IMR-90 (cell line): ENCODE measurements at regions not wholly inside any gene's neighbourhood (a gene's known extent, or its start where the extent isn't known, plus 50 kb on each side); places are given as distances from the start of the nearest gene placed in this dataset.

Source experiments
- CTCF ChIP-seq: conservative IDR thresholded peaks from 2 replicates; pipeline ENCODE4 v1.5.1; 2012; ENCODE audit warnings: mild to moderate bottlenecking, low read depth, low read length, improper control_type of control experiment
- RAD21 ChIP-seq: IDR thresholded peaks from 2 replicates; pipeline ENCODE4 v1.6.1; 2012; ENCODE audit warnings: low read length, improper control_type of control experiment
- TF ChIP-seq, protein P1 (sequence below): fragments of 150-350 bp; IDR thresholded peaks from 2 replicates; pipeline ENCODE4 v1.6.1; 2016; ENCODE audit warnings: low read depth, mild to moderate bottlenecking, low read length, moderate library complexity, borderline replicate concordance

GRCh38 chr19:31120952-31121351 is 228.3 kb downstream of the TSHZ3 start:
- TF ChIP-seq CTCF (no peak), RAD21 (no peak)
- TF ChIP-seq, protein P1, sequence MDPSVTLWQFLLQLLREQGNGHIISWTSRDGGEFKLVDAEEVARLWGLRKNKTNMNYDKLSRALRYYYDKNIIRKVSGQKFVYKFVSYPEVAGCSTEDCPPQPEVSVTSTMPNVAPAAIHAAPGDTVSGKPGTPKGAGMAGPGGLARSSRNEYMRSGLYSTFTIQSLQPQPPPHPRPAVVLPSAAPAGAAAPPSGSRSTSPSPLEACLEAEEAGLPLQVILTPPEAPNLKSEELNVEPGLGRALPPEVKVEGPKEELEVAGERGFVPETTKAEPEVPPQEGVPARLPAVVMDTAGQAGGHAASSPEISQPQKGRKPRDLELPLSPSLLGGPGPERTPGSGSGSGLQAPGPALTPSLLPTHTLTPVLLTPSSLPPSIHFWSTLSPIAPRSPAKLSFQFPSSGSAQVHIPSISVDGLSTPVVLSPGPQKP = no peak
